CD8-positive, alpha-beta memory T cell (primary cell): ENCODE measurements at regions not wholly inside any gene's neighbourhood (a gene's known extent, or its start where the extent isn't known, plus 50 kb on each side); places are given as distances from the start of the nearest gene placed in this dataset.

Experiments used
- CTCF ChIA-PET: fragments of 350-600 bp; sonication (Branson Sonifier 250); formaldehyde crosslinking; loops from one replicate; lab custom pipeline; 2021; ENCODE audit warnings: antibody characterized with exemption; lab: Charles Lee
- POLR2A ChIA-PET: fragments of 350-600 bp; sonication (Branson Sonifier 250); formaldehyde crosslinking; loops from one replicate; lab custom pipeline; 2021; ENCODE audit warnings: antibody characterized with exemption; lab: Charles Lee
- DNase-seq, 5 donors: peaks; one replicate each; pipeline versions ENCODE4 v3.0.0 to v3.0.0-alpha.2; 2020 to 2022; ENCODE audit warnings: mixed read lengths in 1 of 5
- H3K27ac ChIP-seq: one replicate; pipeline ENCODE4 v1.7.0; 2013; ENCODE audit warnings: low read depth, mild to moderate bottlenecking, low read length, moderate library complexity
- H3K27me3 ChIP-seq: 2 replicates; pipeline ENCODE4 v1.7.0; 2013; ENCODE audit warnings: low read length, mild to moderate bottlenecking; ENCODE audit not compliant: insufficient read depth, poor library complexity, severe bottlenecking
- H3K36me3 ChIP-seq: 2 replicates; pipeline ENCODE4 v1.7.0; 2013; ENCODE audit warnings: mild to moderate bottlenecking, low read length, moderate library complexity; ENCODE audit not compliant: insufficient read depth
- H3K4me1 ChIP-seq: 2 replicates; pipeline ENCODE4 v1.7.0; 2013; ENCODE audit warnings: mild to moderate bottlenecking, low read length, moderate library complexity; ENCODE audit not compliant: insufficient read depth
- H3K4me3 ChIP-seq: 2 replicates; pipeline ENCODE4 v1.7.0; 2013; ENCODE audit warnings: mild to moderate bottlenecking, low read length
- H3K9me3 ChIP-seq: 2 replicates; pipeline ENCODE4 v1.7.0; 2013; ENCODE audit warnings: mild to moderate bottlenecking, low read length
- H3K27ac Mint-ChIP-seq, 8 donors: one replicate each; pipeline ENCODE4 v1.8.0; 2020 to 2021; ENCODE audit warnings: mixed read lengths in 8 of 8, mild to moderate bottlenecking in 6 of 8, inconsistent platforms in 3 of 8, moderate library complexity in 3 of 8
- H3K27me3 Mint-ChIP-seq, 2 donors: one replicate each; pipeline ENCODE4 v1.8.0; 2020 to 2021; ENCODE audit warnings: mixed read lengths in 2 of 2, mild to moderate bottlenecking in 1 of 2, moderate library complexity in 1 of 2
- H3K36me3 Mint-ChIP-seq, 3 donors: one replicate each; pipeline ENCODE4 v1.8.0; 2020 to 2021; ENCODE audit warnings: mixed read lengths in 3 of 3, inconsistent platforms in 1 of 3, mild to moderate bottlenecking in 1 of 3
- H3K4me1 Mint-ChIP-seq, 3 donors: one replicate each; pipeline ENCODE4 v1.8.0; 2020 to 2021; ENCODE audit warnings: mixed read lengths in 3 of 3, inconsistent platforms in 1 of 3, mild to moderate bottlenecking in 1 of 3
- H3K4me3 Mint-ChIP-seq, 7 donors: one replicate each; pipeline ENCODE4 v1.8.0; 2020 to 2021; ENCODE audit warnings: mixed read lengths in 7 of 7, mild to moderate bottlenecking in 6 of 7, moderate library complexity in 4 of 7, inconsistent platforms in 2 of 7
- H3K9me3 Mint-ChIP-seq, 5 donors: one replicate each; pipeline ENCODE4 v1.8.0; 2020 to 2022; ENCODE audit warnings: mixed read lengths in 5 of 5, mild to moderate bottlenecking in 3 of 5, moderate library complexity in 2 of 5, inconsistent platforms in 1 of 5

GRCh38 chr7:84847038-84847437, 339.8 kb downstream of the SEMA3D start:
- DNase-seq: no peak
- Mint-ChIP-seq H3K27ac (no peak overlapping the region), H3K27me3 (no peaks in the 10 kb centered on the region), H3K4me3 (no peak overlapping the region), H3K36me3 (no peaks in the 10 kb centered on the region), H3K4me1 (no peaks in the 10 kb centered on the region), H3K9me3 (peaks cover 0 to 15% (median 2%) of the 10 kb centered on the region in 5 donors)
- CTCF ChIA-PET: no interaction called here
- H3K36me3 ChIP-seq: no peaks in the 10 kb centered on the region
- H3K4me1 ChIP-seq: no peaks in the 10 kb centered on the region
- H3K9me3 ChIP-seq: no peaks in the 10 kb centered on the region
- no peaks in the 10 kb centered on the region for H3K27me3 ChIP-seq
- H3K27ac ChIP-seq: no peak overlapping the region
- no peak overlapping the region for H3K4me3 ChIP-seq
- POLR2A ChIA-PET: no interaction called here

DNA sequence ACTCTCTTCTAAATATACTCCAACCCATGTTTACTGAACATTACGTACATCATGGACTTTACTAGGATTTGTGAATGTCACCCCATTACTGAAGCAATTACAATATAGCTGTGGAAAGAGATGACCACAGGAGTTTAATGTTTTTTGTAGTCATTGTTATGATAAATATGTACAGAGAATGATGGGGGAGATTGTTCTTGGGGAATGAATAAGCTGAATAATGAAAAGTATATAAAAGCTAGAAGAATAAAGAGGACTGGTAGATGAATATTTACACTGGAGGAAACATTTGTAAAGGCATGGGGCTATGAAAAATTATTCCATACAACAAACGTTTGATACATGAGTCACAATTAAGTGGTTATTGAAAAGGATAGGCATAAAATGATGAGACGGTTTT, 340.9 kb downstream of the SEMA3D start:
- no peaks in the 10 kb centered on the region for H3K27me3 Mint-ChIP-seq
- no peaks in the 10 kb centered on the region for H3K4me1 ChIP-seq
- CTCF ChIA-PET: no interaction called here
- POLR2A ChIA-PET: no interaction called here
- H3K9me3 ChIP-seq: no peaks in the 10 kb centered on the region
- H3K36me3 ChIP-seq: no peaks in the 10 kb centered on the region
- no peak overlapping the region for H3K27ac ChIP-seq
- no peaks in the 10 kb centered on the region for H3K36me3 Mint-ChIP-seq
- H3K4me1 Mint-ChIP-seq: no peaks in the 10 kb centered on the region
- H3K27ac Mint-ChIP-seq: no peak overlapping the region
- H3K4me3 ChIP-seq: no peak overlapping the region
- no peak overlapping the region for H3K4me3 Mint-ChIP-seq
- no peaks in the 10 kb centered on the region for H3K27me3 ChIP-seq
- no peak for DNase-seq
- peaks cover 0 to 20% (median 2%) of the 10 kb centered on the region in 5 donors for H3K9me3 Mint-ChIP-seq

DNA sequence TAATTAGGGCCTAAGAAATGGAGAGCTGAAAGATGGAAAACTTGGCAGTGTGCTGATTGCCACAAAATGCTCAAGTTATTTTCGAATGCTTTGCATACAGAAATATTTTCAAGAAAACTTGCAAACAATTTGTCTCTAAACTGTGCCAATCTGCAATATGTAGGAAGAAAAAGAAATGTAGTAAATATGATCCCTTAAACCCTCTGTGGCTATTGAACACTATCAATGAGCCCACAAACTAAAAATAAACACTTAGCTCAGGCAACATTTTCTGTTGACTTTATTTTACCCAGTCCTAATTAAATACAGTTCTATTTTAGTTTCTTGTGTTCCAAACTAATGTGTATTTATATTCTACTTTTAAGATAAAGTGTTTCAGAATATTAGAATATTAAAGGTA, 342.1 kb downstream of the SEMA3D start:
- Histone ChIP-seq H3K4me1 (no peaks in the 10 kb centered on the region), H3K36me3 (no peaks in the 10 kb centered on the region), H3K4me3 (no peak overlapping the region), H3K9me3 (no peaks in the 10 kb centered on the region), H3K27me3 (no peaks in the 10 kb centered on the region), H3K27ac (no peak overlapping the region)
- POLR2A ChIA-PET: no interaction called here
- Mint-ChIP-seq H3K27ac (no peak overlapping the region), H3K4me1 (no peaks in the 10 kb centered on the region), H3K27me3 (no peaks in the 10 kb centered on the region), H3K36me3 (no peaks in the 10 kb centered on the region), H3K4me3 (no peak overlapping the region), H3K9me3 (peaks cover 2 to 23% (median 5%) of the 10 kb centered on the region in 5 donors)
- CTCF ChIA-PET: no interaction called here
- no peak for DNase-seq

DNA sequence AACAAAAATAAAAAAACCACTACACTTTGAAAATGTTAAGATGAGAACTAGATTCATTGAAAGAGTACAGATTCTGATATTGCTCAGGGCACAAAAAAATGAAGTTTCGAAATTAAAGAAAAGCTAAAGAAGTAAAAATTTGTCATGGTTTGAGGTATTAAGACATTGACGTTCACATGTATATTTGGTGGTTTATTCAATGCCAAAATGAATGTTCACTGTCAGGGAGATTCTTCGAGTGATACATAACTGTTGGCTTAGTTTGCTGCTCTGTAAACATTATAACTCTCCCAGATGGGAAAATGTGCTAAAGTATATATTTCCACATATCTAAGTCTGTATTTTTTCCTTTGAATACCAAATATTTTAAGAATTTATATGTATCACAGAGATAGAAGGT, 345.0 kb downstream of the SEMA3D start:
- H3K9me3 ChIP-seq: no peaks in the 10 kb centered on the region
- Mint-ChIP-seq H3K4me1 (no peaks in the 10 kb centered on the region), H3K36me3 (no peaks in the 10 kb centered on the region), H3K27ac (no peak overlapping the region), H3K4me3 (no peak overlapping the region), H3K9me3 (peaks cover 2 to 18% (median 5%) of the 10 kb centered on the region in 5 donors), H3K27me3 (no peaks in the 10 kb centered on the region)
- ChIA-PET CTCF (no interaction called here), POLR2A (no interaction called here)
- no peak overlapping the region for H3K4me3 ChIP-seq
- no peak overlapping the region for H3K27ac ChIP-seq
- no peaks in the 10 kb centered on the region for H3K36me3 ChIP-seq
- no peaks in the 10 kb centered on the region for H3K4me1 ChIP-seq
- no peak for DNase-seq
- no peaks in the 10 kb centered on the region for H3K27me3 ChIP-seq

DNA sequence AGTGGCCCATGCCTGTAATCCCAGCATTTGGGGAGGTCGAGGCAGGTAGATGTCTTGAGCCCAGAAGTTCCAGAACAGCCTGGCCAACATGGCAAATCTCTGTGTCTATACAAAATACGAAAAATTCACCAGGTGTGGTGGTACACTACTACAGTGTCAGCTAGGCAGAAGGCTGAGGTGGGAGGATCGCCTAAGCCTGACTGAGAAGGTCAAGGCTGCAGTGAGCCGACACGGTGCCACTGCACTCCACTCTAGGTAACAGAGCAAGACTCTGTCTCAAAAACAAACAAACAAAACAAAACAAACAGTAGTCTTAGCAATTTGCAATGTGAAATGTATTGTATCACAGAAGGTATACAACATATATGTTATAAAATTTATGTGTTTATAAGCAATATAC, 348.0 kb downstream of the SEMA3D start:
- ChIA-PET POLR2A (no interaction called here), CTCF (no interaction called here)
- no peaks in the 10 kb centered on the region for H3K27me3 Mint-ChIP-seq
- H3K9me3 Mint-ChIP-seq: peaks cover 3 to 19% (median 5%) of the 10 kb centered on the region in 5 donors
- no peaks in the 10 kb centered on the region for H3K4me1 Mint-ChIP-seq
- Histone ChIP-seq H3K27ac (no peak overlapping the region), H3K36me3 (no peaks in the 10 kb centered on the region), H3K9me3 (no peaks in the 10 kb centered on the region), H3K4me3 (no peak overlapping the region), H3K4me1 (no peaks in the 10 kb centered on the region), H3K27me3 (no peaks in the 10 kb centered on the region)
- H3K36me3 Mint-ChIP-seq: no peaks in the 10 kb centered on the region
- no peak for DNase-seq
- no peak overlapping the region for H3K4me3 Mint-ChIP-seq
- no peak overlapping the region for H3K27ac Mint-ChIP-seq

- no peaks in the 10 kb centered on the region for H3K9me3 ChIP-seq
- no peaks in the 10 kb centered on the region for H3K36me3 ChIP-seq
- POLR2A ChIA-PET: no interaction called here
- Mint-ChIP-seq H3K27ac (no peak overlapping the region), H3K9me3 (peaks cover 3 to 22% (median 9%) of the 10 kb centered on the region in 5 donors), H3K4me3 (no peak overlapping the region), H3K4me1 (no peaks in the 10 kb centered on the region), H3K36me3 (no peaks in the 10 kb centered on the region), H3K27me3 (no peaks in the 10 kb centered on the region)
- H3K4me1 ChIP-seq: no peaks in the 10 kb centered on the region
- DNase-seq: no peak
- CTCF ChIA-PET: no interaction called here
- H3K4me3 ChIP-seq: no peak overlapping the region
- no peak overlapping the region for H3K27ac ChIP-seq
- H3K27me3 ChIP-seq: no peaks in the 10 kb centered on the region
Observed at GRCh38 chr7:84837405-84837804, 349.5 kb downstream of the SEMA3D start.

- no peak for DNase-seq
- no peaks in the 10 kb centered on the region for H3K9me3 ChIP-seq
- H3K36me3 ChIP-seq: no peaks in the 10 kb centered on the region
- no peaks in the 10 kb centered on the region for H3K4me1 ChIP-seq
- Mint-ChIP-seq H3K4me1 (no peaks in the 10 kb centered on the region), H3K9me3 (peaks cover 5 to 25% (median 10%) of the 10 kb centered on the region in 5 donors), H3K27ac (no peak overlapping the region), H3K36me3 (no peaks in the 10 kb centered on the region), H3K4me3 (no peak overlapping the region), H3K27me3 (no peaks in the 10 kb centered on the region)
- H3K4me3 ChIP-seq: no peak overlapping the region
- no peak overlapping the region for H3K27ac ChIP-seq
- ChIA-PET POLR2A (no interaction called here), CTCF (no interaction called here)
- no peaks in the 10 kb centered on the region for H3K27me3 ChIP-seq
Observed at GRCh38 chr7:84829719-84830118, 357.1 kb downstream of the SEMA3D start.

DNA sequence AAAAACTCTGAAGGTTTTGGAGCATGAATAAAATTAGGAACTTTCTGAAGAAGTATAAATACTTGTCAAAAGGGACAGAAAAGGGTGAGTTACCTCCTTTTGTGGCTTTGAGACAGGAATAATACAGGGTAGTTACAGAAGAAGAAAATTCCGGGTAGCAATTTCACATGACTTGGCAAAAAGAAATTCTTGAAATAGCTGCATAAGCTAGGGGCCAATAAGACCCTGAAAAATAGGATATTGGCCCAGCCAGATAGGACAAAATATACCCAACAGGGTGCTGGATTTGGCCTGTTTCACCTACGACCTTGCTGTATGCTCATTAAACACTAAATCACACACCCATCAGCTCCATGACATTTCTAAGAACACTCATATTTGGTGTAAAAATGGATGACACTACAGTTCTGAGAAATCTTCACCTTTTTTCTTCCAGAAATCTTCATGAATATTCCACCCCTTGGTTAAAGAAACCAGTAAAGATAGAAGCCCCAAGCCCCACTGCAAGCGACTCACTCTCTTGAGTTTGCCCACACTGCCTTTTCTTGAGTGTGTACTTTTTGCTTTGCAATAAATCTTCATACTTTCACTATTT, 362.7 kb downstream of the SEMA3D start:
- Mint-ChIP-seq H3K4me1 (no peaks in the 10 kb centered on the region), H3K27me3 (no peaks in the 10 kb centered on the region), H3K9me3 (peaks cover 3 to 29% (median 12%) of the 10 kb centered on the region in 5 donors), H3K36me3 (no peaks in the 10 kb centered on the region), H3K4me3 (no peak overlapping the region), H3K27ac (no peak overlapping the region)
- Histone ChIP-seq H3K27ac (peak overlapping the region; percentile 43), H3K4me1 (no peaks in the 10 kb centered on the region), H3K36me3 (no peaks in the 10 kb centered on the region), H3K27me3 (no peaks in the 10 kb centered on the region), H3K4me3 (no peak overlapping the region), H3K9me3 (no peaks in the 10 kb centered on the region)
- POLR2A ChIA-PET: no interaction called here
- CTCF ChIA-PET: no interaction called here
- no peak for DNase-seq
